DMS53 (cell line): ENCODE measurements at regions not wholly inside any gene's neighbourhood (a gene's known extent, or its start where the extent isn't known, plus 50 kb on each side); places are given as distances from the start of the nearest gene placed in this dataset.
"Not testable (repeated sequence)": the region's sequence is repeated elsewhere in the genome, so short reads cannot be mapped to it uniquely, and the experiment has no call there.

Experiments used
- DNase-seq: peaks from one replicate; lab custom pipeline; 2025; lab: John Stamatoyannopoulos, UW

DNA sequence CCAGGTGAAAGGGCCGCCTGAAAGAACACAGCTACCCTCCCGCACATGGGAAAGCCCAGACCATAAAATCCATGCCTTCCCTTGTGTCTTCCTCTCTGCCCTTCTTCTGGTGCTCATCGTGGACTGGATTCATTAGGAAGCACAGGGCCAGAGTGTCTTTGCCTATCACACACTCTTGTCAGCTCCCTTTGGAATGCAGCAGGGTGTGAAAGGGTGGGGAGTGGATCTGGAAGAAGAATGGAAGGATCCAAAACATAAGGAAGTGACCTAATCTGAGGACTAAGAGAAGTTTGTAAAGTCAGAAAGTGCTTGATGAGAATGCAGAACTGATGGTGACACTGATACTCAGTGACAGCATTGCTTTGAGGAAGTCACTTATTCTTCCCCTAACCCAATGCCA lies 1147.3 kb upstream of the GOT2 start:
- DNase-seq: no peak

DNA sequence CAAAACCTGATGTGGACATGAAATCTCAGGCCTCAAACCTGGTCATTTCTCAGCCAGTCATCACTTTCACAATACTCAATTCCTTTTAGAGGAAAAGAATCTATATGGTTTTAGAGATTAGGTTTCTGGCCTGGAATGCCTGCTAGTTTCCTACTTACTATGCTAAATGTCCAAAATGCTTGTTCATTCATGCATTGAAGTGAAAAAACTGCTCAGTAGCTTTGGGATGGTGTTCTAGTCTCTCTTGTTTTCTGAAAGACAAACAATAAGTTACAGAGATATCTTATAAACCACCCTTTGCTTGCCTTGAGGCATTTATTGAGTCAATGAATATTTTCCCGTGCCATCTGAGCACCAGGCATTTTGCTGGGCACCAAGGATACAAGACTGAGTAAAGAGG lies 1146.5 kb upstream of the GOT2 start:
- DNase-seq: no peak

DNA sequence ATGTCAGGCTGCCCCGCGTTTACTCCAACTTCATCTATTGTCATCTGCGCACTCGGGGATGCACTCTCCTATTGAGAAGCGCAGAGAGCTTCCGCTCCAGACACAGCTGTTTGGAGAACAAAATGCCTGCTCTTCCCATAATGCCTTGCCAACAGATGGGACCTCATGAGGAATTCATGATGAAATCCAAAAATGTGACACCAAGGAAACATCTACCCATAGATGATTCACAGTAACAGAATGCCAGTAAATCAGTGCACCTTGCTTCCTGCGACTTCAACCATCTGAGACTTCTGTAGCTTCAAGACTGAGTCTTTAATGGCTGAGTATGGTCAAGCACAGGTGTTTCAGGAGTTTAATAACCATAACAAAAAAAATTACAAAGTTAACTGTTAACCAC lies 1144.9 kb upstream of the GOT2 start:
- DNase-seq: no peak

DNA sequence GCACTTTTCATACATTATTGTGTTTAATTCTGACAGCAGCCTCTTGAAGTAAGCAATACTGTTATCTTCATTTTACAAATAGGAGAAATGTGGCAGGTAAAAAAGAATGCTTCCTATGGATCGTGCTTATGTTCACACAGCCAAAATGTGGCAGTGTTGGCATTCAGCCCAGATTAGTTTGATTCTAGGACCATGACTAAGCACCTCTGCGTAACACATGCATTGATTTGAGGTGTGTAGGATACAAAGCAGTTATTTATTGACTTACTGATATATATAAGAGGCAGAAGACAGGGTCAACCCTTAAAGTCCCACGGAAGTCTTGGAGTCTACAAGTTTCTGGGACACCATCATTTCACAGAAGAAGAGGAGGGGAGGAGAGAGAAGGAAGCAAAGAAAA lies 1144.4 kb upstream of the GOT2 start:
- DNase-seq: peak; percentile 5

DNA sequence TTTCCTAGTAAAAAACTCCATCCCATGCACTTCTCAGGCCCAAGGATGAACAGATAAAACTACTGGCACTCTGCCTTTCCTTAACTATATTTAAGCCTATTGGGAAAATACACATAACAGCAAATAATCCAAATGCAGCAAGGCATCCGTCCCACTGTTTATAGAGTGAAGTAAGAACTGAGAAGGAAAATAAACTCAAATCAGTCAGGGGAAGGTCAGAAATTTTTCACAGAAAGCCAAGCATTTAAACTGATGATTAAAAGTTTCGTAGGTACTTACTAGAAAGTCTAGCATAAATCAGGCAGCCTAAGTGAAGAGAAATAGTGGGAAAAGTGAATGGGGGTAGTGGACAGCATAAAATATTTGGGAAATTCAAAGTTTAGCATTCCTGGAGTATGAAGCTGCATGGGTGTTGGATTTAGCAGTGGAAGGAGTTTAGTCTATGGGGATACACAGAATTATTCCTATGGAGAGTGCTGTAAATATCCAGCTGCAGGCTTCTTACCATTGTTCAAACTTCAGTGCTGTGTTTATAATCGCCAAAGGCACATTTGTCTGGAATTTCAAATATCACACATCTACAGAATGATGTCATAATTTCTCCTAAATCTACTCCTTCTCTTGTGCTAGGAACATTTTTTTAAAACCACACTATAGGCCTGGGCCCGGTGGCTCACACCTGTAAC lies 1131.0 kb upstream of the GOT2 start:
- DNase-seq: no peak

DNA sequence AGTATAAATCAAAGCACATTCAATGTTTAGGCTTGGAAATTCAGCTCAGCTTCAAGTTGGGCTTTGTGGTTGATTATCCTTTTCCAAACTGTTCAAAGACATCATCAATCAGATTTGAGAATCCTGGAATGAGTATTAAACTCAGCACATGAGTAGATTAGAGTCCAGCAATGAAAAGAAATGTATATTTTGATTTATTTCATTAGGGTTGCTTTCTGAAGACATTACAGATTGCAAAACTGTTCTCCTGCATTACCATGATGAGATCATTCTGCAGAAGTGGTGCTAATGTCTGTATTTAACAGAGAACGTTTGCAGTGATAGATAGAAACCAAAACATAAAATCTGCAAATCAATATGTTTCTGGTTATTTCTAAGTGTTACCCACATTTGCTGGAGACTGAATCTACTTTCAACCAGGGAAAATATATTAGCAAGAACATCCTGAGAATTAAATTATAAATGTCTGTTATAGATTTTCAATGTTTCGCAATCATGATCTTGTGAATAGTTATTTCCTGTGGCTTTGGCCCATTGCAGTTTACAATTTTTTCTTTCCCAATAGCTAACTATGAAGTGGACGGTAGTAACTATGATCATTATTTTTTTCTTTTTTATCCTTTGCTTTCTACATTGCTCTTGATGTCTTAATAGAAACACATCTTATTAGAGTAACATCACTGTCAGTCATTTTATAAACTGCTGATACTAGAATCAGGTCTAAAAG lies 1125.7 kb upstream of the GOT2 start:
- no peak for DNase-seq

DNA sequence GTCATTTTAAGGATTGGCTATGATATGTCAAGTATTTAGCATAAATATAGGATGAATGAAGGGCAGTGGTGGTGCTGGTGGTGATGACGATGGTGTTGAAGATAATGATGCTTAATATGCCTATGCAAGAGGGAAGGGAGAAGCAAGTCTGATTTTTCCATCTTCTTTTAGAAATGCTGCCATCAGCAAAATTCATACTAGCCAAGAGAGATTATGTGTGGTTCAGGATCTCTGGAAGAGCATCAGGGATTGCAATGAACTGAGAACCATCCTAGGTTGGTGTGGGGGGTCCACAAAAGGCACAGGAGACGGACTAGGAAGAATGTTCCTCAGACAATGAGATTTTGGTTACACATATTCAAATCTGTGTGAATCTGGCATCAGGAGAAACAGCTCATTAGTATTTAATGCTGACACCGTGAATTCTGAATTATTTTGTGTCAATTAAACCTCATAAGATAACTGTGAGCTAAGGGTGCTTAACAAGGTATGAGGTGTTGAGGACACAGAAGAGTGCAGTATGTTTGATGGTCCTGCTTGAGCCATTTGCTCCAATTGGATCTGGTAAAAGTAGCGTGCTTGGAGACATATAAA lies 1120.8 kb upstream of the GOT2 start:
- no peak for DNase-seq

DNA sequence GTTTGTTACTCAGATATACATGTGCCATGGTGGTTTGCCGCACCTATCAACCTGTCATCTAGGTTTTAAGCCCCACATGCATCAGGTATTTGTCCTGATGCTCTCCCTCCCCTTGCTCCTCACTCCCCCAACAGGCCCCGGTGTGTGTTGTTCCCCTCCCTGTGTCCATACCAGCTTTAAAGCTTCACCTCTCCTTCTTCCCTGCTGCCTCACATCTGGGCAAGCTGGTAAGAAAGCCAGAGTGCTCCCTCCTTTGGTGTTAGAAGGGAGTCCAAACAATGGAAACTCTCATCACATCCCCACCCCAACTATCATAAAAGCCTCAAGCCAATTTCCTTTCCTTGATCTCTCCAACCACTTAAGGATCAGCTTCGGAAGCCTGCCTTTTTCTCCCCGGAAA lies 1115.6 kb upstream of the GOT2 start:
- DNase-seq: no peak

DNA sequence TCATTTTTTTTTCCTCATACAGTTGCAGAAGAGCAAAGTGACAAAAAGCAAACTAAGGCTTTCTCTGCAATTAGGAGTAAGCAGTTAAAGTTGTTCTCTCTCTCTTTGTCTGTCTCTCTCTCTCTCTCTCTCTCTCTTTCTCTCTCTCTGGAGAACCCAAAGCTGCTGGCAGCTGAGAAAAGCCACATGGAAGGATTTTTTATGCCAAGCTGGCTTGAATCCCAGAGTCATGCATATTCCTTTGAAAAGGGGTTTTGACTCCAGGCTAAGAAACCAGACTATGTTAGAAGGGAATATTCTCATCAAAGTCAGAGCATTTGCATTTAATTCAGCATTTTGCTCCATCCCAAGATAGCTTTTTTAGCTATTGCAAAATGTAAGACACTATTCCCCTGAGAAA lies 1114.2 kb upstream of the GOT2 start:
- no peak for DNase-seq

DNA sequence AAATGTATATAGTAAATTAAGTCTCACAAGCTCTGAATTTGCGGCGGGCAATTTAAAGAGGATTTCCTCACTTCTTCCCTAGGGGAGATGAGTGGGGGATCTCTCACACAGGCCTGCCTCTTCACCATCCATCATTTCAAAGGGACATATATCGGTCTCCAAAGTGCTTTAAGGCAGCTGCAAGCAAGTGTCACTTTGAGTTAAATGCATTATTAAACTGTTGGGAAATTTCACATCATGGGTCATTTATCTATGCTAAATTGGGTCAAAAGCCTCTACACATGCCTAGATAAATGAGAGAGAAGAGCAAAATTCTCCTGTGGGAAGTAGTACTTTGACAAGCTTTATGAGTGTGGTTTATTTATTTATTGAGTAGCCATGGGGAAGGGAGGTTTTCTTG lies 1106.1 kb upstream of the GOT2 start:
- DNase-seq: no peak

DNA sequence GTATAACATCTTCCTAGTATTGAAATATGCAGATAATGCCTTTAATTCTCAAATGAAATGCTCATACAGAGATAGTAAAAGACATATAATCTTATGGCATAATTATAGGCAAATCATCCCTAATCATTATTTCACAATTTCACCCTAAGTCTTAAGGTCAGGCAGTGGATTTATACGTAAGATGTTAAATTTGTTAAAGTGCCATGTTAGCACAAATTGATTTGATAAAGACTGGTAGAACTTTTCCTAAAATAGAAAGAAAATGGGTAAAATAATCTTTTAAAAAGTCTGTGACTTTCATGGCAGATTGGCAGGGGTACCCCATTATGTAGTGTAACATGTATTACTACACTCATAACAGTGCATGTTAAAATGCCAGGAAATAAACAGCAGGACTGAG lies 1092.7 kb upstream of the GOT2 start:
- DNase-seq: no peak

DNA sequence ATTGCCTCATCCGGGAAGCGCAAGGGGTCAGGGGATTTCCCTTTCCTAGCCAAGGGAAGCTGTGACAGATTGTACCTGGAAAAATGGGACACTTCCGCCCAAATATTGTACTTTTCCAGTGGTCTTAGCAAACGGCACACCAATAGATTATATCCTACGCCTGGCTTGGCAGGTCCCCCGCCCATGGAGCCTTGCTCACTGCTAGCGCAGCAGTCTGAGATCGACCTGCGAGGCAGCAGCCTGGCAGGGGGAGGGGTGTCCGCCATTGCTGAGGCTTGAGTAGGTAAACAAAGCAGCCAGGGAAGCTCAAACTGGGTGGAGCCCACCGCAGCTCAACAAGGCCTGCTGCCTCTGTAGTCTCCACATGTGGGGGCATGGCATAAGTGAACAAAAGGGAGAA lies 1075.4 kb upstream of the GOT2 start:
- DNase-seq: not testable (repeated sequence)

DNA sequence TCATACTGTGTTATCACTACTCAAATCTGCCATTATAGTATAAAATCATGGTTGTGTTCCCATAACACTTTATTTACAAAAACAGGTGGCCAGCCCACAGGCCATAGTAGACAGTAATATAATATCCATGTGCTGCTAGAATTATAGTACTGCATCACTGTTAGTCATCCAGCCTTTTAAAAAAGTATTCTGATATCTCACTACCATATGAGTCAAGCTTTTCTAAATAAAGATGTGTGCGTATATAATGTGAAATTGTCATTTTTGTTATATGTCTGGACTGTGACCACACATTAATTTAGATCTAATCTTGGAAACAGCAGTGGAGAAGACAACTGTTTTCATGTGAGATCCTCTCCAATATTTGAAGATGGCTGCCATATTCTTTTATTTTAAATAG lies 1049.1 kb upstream of the GOT2 start:
- no peak for DNase-seq

DNA sequence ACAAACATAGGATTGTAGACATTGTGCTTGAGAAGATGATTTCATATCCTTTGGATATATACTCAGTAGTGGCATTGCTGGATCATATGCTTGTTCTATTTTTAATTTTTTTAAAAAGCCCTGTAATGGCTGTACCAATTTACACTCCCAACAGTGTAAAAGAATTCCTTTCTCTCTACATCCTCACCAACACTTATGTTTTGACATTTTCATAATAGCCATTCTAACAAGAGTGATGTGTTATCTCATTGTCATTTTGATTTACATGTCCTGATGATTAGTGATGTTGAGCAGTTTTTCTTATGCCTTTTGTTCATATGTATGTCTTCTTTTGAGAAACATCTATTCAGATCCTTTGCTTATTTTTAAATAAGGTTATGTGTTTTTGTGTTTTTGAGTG lies 1039.2 kb upstream of the GOT2 start:
- DNase-seq: no peak

DNA sequence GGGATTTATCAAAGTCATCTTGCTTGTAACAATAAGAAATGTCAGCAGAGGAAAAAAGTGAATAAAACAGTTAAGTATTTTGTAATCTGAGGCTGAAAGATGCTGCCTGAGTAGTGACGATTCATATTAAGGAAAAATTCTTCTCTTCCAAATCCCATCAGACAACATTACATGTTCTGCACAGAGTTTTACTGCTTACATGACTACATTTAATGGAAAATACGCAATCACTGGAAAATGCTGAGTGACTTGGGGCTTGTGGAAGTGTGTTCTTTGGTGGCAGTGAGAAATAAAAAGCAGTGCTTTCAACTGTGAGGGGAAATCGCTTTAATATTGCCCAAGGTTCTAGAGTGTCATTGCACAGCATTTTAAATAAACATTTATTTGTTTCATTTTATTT lies 1025.2 kb upstream of the GOT2 start:
- DNase-seq: no peak

DNA sequence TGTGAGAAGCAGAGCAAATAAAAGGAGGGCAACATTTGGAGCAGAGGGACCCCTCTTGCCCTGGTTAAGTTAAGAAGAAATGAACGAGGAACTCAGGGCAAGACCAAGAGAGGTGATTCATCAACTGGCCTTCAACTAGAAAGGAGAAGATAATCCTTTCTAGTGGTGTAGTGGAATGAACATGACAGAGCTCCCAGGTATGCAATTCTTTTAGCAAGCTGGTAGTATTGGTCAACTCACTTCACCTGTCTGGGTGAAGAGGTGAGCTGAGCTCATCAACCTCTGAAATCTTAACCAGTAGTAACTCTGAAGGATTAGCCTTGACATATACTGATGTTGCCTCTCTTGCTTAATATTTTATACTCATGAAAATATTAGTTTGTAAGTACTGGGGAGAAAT lies 1024.7 kb upstream of the GOT2 start:
- DNase-seq: no peak

DNA sequence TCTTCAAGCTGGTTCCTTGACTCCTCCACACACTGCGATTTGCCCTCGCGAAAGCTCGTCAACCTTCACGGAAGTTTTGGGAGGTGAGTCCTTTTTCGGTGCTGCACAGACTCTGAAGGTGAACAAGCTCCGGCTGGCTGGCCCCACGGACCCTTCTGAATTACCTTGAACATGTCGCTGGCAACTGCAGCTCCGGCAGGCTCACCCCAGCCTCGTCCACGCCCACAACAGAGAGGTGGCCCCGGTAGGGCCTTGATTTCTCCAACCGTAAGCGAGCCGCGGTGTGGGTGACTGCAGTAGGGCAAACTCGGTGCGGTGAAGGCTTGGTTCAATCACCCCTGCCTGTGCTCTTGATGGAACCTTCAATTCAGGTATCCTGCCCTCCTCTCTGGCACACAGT lies 1020.7 kb upstream of the GOT2 start:
- DNase-seq: no peak

DNA sequence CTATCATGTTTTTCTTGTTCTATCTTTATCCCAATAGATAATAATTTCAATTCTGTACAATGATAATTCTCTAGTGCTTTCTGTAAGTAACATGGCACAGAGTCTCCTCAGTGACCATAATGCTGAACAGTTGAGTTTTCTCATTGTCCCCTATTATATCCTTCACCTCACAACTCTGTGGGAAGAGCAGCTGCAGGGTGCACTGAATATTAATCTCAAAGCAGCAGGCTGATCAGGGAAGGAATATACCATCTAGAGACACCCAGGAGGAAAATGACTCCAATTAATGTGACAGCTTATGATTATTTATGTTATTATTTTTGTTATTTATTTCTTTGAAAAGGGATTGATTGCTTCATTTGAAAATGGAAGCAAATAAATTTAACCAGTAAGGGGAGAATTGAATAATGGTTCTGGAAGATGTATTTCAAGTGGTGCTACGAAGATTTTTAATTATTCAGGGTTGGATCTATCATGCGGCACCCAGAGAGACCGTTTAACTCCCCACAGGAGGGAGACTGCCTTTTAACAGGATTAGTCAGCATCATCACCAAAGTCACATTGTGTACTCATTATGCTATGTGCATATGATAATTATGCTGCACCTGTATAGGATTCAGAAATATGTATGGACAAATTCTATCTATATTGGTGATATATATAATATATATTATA lies 1015.7 kb upstream of the GOT2 start:
- no peak for DNase-seq

DNA sequence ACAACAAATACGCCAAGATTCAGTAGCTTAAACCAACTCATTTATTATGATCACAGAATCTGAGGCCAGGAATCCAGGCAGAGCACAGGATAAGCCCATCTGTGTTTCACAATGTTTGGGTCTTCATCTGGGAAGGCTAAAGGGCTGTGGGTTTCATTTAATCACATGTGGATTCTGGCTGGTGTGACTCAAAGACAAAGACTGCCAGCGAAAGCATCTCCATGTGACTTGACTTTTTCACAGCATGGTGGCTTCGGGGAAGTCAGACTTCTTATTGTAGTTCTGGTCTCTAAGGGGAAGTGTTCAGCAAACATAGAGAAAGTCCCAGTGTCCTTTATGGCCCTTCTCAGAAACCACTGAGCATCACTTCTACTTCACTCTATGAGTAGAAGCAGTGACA lies 1014.4 kb upstream of the GOT2 start:
- no peak for DNase-seq

DNA sequence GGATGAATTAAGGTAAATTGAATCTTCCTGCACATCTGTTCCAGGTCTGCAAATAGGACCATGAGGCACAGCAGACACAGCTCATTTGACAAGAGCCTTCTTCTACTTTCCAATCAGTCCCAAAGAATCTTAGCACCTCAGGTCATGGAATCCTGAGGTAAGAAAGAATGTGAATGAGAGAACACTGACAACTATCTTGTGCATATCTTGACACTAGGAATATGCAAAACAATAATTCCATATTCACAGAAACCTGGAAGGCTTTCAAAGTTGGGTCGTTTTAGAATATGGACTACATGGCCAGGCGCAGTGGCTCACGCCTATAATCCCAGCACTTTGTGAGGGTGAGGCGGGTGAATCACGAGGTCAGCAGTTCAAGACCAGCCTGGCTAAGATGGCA lies 1009.4 kb upstream of the GOT2 start:
- no peak for DNase-seq

DNA sequence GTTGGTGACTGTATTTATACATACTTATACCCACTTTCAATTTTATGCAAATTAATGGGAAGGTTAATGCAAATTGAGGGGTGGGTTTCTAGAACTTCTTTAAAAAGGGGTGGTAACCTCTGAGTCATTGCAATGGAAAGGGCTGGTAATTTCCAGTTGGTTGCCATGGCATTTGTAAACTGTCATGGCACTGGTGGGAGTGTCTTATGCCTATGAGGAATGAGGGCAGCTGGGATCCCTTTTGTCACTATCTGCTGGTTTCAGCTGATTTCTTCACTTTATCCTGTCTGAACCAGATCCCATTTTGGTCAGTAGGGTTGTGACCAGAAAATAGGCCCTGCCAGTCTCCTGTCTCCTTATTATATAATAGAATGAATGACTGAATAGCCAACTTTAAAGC lies 1006.7 kb upstream of the GOT2 start:
- DNase-seq: no peak

DNA sequence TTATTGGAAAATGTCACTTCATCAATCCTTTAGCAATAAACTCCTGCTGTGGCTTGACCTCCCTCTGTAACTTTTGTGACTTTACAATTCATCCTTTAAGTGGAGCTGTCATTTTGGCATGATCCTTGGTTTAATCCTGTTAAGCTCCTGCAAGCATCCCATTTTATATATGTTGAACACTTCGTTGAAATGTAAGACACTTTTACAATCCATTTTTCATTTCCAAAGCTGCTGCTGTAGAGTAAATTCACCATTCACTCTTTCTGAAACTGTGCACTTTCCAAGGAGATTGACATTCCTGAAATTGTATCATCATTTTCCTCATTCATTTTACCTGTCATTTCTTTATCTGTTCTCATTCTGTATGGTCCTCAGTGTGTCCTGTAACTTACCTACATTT lies 1003.2 kb upstream of the GOT2 start:
- no peak for DNase-seq

DNA sequence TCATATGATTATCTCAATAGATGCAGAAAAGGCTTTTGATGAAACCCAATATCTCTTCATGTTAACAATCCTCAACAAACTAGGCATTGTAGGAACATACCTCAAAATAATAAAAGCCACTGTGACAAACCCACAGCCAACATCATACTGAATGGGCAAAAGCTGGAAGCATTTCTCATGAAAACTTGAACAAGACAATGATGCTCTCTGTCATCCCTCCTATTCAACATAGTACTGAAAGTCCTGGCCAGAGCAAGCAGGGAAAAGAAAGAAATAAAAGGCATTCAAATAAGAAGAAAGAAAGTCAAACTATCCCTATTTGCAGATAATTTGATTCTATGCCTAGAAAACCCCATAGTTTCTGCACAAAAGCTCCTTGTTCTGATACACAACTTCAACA lies 999.2 kb upstream of the GOT2 start:
- no peak for DNase-seq
